C4-2B (cell line): ENCODE measurements at regions not wholly inside any gene's neighbourhood (a gene's known extent, or its start where the extent isn't known, plus 50 kb on each side); places are given as distances from the start of the nearest gene placed in this dataset.

ENCODE experiments used
- ZFX ChIP-seq: fragments of 450-650 bp; IDR thresholded peaks from 2 replicates; pipeline ENCODE4 v1.6.1; 2017
- TF ChIP-seq, protein P1 (sequence below): fragments of 450-650 bp; conservative IDR thresholded peaks from 2 replicates; pipeline ENCODE4 v1.5.1; 2017; ENCODE audit warnings: mild to moderate bottlenecking

DNA sequence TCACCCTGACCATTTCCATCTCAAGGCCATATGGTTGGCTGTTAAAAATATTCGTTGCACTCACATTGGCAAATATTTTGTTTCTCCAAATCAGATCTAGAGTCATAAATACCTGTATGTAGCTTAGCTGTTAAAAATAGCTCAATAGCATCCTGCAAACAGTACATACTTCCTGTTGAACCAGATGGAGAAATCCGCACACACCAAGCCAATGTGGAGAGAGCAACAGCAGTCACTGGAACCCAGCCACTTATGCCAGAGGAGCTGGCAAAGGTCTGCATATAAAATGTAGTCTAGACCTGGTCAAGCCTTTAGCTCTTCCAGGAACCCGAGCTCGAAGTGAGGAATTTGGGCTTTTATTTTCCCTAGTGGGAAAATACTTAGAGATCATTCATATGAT is 146.4 kb upstream of the KCNJ16 start:
- TF ChIP-seq, protein P1, sequence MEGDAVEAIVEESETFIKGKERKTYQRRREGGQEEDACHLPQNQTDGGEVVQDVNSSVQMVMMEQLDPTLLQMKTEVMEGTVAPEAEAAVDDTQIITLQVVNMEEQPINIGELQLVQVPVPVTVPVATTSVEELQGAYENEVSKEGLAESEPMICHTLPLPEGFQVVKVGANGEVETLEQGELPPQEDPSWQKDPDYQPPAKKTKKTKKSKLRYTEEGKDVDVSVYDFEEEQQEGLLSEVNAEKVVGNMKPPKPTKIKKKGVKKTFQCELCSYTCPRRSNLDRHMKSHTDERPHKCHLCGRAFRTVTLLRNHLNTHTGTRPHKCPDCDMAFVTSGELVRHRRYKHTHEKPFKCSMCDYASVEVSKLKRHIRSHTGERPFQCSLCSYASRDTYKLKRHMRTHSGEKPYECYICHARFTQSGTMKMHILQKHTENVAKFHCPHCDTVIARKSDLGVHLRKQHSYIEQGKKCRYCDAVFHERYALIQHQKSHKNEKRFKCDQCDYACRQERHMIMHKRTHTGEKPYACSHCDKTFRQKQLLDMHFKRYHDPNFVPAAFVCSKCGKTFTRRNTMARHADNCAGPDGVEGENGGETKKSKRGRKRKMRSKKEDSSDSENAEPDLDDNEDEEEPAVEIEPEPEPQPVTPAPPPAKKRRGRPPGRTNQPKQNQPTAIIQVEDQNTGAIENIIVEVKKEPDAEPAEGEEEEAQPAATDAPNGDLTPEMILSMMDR = no peak
- no peak for TF ChIP-seq ZFX
